ENCODE measurements at regions not wholly inside any gene's neighbourhood (a gene's known extent, or its start where the extent isn't known, plus 50 kb on each side); places are given as distances from the start of the nearest gene placed in this dataset.

DNA sequence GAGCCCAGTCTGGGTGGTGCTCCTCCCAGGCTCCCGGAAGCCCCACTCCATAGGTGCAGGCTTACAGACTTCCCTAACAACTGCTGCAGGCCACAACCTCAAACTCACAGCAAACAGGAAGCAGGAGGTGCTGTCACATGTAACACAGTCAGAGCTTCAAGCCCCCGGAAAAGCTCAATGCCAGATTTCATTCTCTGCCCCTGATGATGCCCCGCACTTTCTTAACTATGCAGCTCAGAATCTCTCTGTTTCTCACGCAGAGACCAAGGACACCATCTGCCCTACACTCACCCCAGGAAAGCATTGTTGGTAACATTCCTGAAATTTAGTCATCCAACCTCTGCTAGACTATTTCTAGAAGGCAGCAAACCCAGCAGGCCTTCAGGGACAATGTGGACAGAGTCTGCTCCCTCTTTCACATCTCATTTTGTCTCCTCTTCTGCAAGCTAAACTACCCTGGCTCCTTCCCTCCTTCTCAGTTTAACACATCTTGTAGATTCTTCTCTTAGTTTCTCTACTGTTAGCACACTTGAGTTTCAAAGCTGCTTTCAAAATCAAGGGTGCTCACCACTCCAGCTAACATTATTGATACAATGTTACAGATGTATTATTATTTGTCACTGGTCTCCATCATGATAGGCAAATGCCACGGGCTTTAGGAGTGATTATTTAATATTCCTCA lies 162.5 kb downstream of the KCTD12 start:
- TF ChIP-seq POLR2A (IDR thresholded peaks at IDR 0.05; ENCODE audit: low read depth, low read length) = no peak
- TF ChIP-seq POLR2AphosphoS5 (IDR thresholded peaks at IDR 0.05; ENCODE audit: low read depth, low read length) = no peak
- no peak for TF ChIP-seq TAF1 (IDR thresholded peaks at IDR 0.05; ENCODE audit: low read depth, low read length)
- no peak for TF ChIP-seq PAX5 (IDR thresholded peaks at IDR 0.05; ENCODE audit: insufficient read depth, low read length, severe bottlenecking)
